ENCODE measurements at regions not wholly inside any gene's neighbourhood (a gene's known extent, or its start where the extent isn't known, plus 50 kb on each side); places are given as distances from the start of the nearest gene placed in this dataset.

- no peak for TF ChIP-seq POLR2A (IDR thresholded peaks at IDR 0.05)
- TF ChIP-seq CTCF (IDR thresholded peaks at IDR 0.05), result no peak
Observed at GRCh38 chr3:107962037-107962436, 128.8 kb downstream of the CD47 start.

All from lower leg skin (tissue), 3 donors.